Sigmoid colon (tissue), 6 donors: ENCODE measurements at regions not wholly inside any gene's neighbourhood (a gene's known extent, or its start where the extent isn't known, plus 50 kb on each side); places are given as distances from the start of the nearest gene placed in this dataset.
A peak's percentile ranks its signal among the peaks of the same experiment; 100 is the strongest.
"Not testable (repeated sequence)": the region's sequence is repeated elsewhere in the genome, so short reads cannot be mapped to it uniquely, and the experiment has no call there.

Experiments
- DNase-seq: peaks from one replicate; pipeline ENCODE4 v3.0.0-alpha.2; 2019
- H3K27ac ChIP-seq, 4 donors: fragments of 200-600 bp; sonication (generic); one replicate each; pipeline ENCODE4 v1.5.1; 2016 to 2019; ENCODE audit warnings: mild to moderate bottlenecking in 1 of 4
- H3K27me3 ChIP-seq, 3 donors: fragments of 200-600 bp; sonication (generic); one replicate each; pipeline ENCODE4 v1.5.1; 2019; ENCODE audit warnings: mild to moderate bottlenecking in 1 of 3
- H3K36me3 ChIP-seq, 4 donors: fragments of 200-600 bp; sonication (generic); one replicate each; pipeline ENCODE4 v1.5.1; 2016 to 2019
- H3K4me1 ChIP-seq, 4 donors: fragments of 200-600 bp; sonication (generic); one replicate each; pipeline ENCODE4 v1.5.1; 2017 to 2019
- H3K4me3 ChIP-seq, 4 donors: fragments of 200-600 bp; sonication (generic); one replicate each; pipeline ENCODE4 v1.5.1; 2017 to 2019; ENCODE audit warnings: mild to moderate bottlenecking in 2 of 4, moderate library complexity in 1 of 4
- H3K9me3 ChIP-seq, 4 donors: fragments of 200-600 bp in 3 of 4; sonication (generic) in 3 of 4; one replicate each; pipeline versions ENCODE4 v1.5.1 to v1.6.1; 2013 to 2019
- EP300 ChIP-seq, 4 donors: sonication (generic); formaldehyde crosslinking; IDR thresholded peaks; one replicate each; pipeline ENCODE4 v1.6.1; 2017; ENCODE audit warnings: antibody characterized with exemption in 4 of 4
- POLR2A ChIP-seq, 2 donors: fragments of 450-650 bp; IDR thresholded peaks; one replicate each; pipeline ENCODE4 v1.6.1; 2016; ENCODE audit warnings: antibody characterized with exemption in 2 of 2, mild to moderate bottlenecking in 2 of 2, moderate library complexity in 2 of 2
- POLR2AphosphoS5 ChIP-seq, 4 donors: sonication (generic); formaldehyde crosslinking; IDR thresholded peaks; one replicate each; pipeline ENCODE4 v1.6.1; 2017; ENCODE audit warnings: antibody characterized with exemption in 4 of 4
- WGBS, 2 donors: extraction: QIAGEN DNeasy Blood & Tissue Kit; methylation state at CpG; one replicate each; pipeline ENCODE4 v1.1.7; 2013; 5-methylcytosine and 5-hydroxymethylcytosine counted together
- intact Hi-C: fragments of 100-400 bp; cut with DNase I; formaldehyde crosslinking; loops from one replicate; pipeline ENCODE4 v1.15.1; 2023
- TF ChIP-seq, protein P1 (sequence below), 4 experiments: fragments of 450-650 bp in 3 of 4; fragments of 200-600 bp in 1 of 4; IDR thresholded peaks; one replicate each; pipeline ENCODE4 v1.5.1; 2016 to 2019; ENCODE audit warnings: antibody characterized with exemption in 4 of 4, mild to moderate bottlenecking in 3 of 4, moderate library complexity in 2 of 4
- donor health status: healthy with polysubstance abuse.
- donor health status: healthy.

DNA sequence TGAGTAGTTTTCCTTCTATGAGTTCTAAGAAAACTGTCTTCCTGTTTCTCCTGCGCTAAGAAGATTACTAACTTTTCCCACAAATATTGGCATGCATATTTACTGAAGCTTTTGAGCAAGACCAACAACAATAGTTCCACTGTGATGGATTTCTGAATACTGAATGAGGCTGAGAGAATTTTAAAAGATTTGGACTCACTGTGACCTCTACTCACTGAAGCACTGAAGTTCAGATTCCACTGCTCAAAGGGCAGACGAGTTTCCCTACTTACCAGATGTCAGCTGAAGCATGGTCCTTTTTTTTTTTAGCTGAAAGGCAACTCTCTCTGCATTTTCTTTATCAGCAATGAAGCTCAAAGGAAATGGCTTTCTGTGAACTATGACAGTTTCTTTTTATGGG is 718.5 kb downstream of the RFPL4B start:
- intact Hi-C loops = no loop called here
- TF ChIP-seq EP300 (IDR thresholded peaks at IDR 0.05) (no peak), POLR2A (IDR thresholded peaks at IDR 0.05) (no peak), POLR2AphosphoS5 (IDR thresholded peaks at IDR 0.05) (no peak)
- TF ChIP-seq, protein P1, sequence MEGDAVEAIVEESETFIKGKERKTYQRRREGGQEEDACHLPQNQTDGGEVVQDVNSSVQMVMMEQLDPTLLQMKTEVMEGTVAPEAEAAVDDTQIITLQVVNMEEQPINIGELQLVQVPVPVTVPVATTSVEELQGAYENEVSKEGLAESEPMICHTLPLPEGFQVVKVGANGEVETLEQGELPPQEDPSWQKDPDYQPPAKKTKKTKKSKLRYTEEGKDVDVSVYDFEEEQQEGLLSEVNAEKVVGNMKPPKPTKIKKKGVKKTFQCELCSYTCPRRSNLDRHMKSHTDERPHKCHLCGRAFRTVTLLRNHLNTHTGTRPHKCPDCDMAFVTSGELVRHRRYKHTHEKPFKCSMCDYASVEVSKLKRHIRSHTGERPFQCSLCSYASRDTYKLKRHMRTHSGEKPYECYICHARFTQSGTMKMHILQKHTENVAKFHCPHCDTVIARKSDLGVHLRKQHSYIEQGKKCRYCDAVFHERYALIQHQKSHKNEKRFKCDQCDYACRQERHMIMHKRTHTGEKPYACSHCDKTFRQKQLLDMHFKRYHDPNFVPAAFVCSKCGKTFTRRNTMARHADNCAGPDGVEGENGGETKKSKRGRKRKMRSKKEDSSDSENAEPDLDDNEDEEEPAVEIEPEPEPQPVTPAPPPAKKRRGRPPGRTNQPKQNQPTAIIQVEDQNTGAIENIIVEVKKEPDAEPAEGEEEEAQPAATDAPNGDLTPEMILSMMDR (IDR thresholded peaks at IDR 0.05) = no peak
- DNase-seq = no peak
- no peaks in the 10 kb centered on the region for H3K4me1 ChIP-seq
- no peaks in the 10 kb centered on the region for H3K9me3 ChIP-seq
- H3K36me3 ChIP-seq = no peaks in the 10 kb centered on the region
- 46 to 51% methylated on average over 2 of the region's 2 CpGs for WGBS, 2 donors
- H3K27me3 ChIP-seq = no peaks in the 10 kb centered on the region
- H3K4me3 ChIP-seq = no peak overlapping the region
- peak overlapping the region in 1 of 4 donors; percentile 3 for H3K27ac ChIP-seq

DNA sequence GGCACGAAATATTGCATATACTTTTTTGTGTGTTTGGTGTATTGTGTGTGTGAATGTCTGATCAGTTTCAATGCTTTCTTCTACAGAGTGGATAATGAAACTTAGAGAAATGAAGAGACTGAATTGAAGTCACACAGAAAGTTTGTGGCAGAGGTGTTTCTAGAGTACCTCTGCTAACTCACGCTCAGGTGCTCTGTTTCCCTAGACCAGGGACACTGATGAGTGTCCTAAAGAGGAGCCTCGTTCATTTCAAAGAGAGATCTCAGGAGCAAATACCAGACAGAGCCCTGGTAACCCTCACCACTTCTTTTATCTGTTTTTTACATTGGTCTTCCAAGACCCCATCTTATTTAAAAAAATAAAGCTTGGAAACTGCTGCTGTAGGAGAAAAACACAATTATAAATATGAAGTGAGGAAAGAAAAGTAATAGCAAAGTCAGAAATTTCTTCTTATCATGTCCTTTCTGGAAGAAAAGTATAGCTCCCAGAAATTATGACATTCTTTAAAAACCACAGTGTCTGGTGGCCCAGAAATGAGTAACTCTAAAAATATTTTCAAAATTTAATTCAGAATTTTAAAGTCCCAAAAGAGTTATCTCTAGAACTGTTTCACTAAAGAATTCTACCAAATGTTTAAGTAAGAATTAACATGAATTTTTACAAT is 720.6 kb downstream of the RFPL4B start:
- 91 to 93% methylated on average over 3 of the region's 3 CpGs for WGBS, 2 donors
- DNase-seq = no peak
- Histone ChIP-seq H3K4me1 (no peaks in the 10 kb centered on the region), H3K27me3 (no peaks in the 10 kb centered on the region), H3K27ac (peak overlapping the region in 2 of 4 donors; percentile 17 to 40), H3K36me3 (no peaks in the 10 kb centered on the region), H3K4me3 (no peak overlapping the region), H3K9me3 (no peaks in the 10 kb centered on the region)
- TF ChIP-seq POLR2A (IDR thresholded peaks at IDR 0.05) (no peak), EP300 (IDR thresholded peaks at IDR 0.05) (no peak), POLR2AphosphoS5 (IDR thresholded peaks at IDR 0.05) (no peak)
- TF ChIP-seq, protein P1 (IDR thresholded peaks at IDR 0.05) = no peak
- intact Hi-C loops = no loop called here

DNA sequence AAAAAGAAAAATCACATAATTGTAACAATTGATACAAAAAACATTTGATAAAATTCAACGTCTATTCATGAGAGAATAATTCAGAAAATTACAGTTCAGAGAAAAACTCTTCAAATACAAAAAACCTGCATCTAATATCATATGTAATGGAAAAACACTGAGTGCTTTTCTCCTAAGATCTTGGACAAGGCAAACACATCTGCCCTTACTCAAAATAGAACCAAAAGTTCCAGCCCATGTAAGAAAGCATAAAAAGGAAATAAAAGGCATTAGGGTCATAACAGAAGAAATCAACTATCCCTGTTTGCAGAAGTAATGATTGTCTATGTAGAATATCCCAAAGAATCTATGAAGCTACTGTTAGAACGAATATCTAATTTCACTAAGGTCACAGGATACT is 721.4 kb downstream of the RFPL4B start:
- TF ChIP-seq EP300 (IDR thresholded peaks at IDR 0.05) (no peak), POLR2A (IDR thresholded peaks at IDR 0.05) (no peak), POLR2AphosphoS5 (IDR thresholded peaks at IDR 0.05) (no peak)
- TF ChIP-seq, protein P1 (IDR thresholded peaks at IDR 0.05) = no peak
- Histone ChIP-seq H3K36me3 (no peaks in the 10 kb centered on the region), H3K4me1 (no peaks in the 10 kb centered on the region), H3K4me3 (no peak overlapping the region), H3K27ac (peak overlapping the region in 2 of 4 donors; percentile 17 to 40), H3K9me3 (no peaks in the 10 kb centered on the region), H3K27me3 (no peaks in the 10 kb centered on the region)
- intact Hi-C loops = no loop called here
- DNase-seq = no peak
- 83 to 84% methylated on average over 2 of the region's 2 CpGs for WGBS, 2 donors

DNA sequence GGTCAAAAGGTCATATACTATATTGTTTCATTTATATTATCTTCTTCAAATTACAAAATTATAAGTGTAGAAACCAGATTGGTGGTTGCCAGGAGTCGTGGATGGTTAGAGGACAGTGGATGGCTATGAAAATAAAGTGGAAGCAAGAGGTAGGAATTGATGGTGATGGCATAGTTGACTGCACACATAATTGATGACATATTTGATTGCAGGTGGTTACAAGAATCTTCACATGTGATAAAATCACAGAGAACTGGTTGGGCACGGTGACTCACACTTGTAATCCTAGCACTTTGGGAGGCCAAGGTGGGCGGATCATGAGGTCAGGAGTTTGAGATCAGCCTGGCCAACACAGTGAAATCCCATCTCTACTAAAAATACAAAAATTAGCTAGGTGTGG is 723.6 kb downstream of the RFPL4B start:
- 93 to 95% methylated on average over 3 of the region's 3 CpGs for WGBS, 2 donors
- H3K4me1 ChIP-seq, H3K27ac ChIP-seq, H3K36me3 ChIP-seq, H3K9me3 ChIP-seq, intact Hi-C loops, H3K27me3 ChIP-seq, H3K4me3 ChIP-seq, DNase-seq: not testable (repeated sequence)

DNA sequence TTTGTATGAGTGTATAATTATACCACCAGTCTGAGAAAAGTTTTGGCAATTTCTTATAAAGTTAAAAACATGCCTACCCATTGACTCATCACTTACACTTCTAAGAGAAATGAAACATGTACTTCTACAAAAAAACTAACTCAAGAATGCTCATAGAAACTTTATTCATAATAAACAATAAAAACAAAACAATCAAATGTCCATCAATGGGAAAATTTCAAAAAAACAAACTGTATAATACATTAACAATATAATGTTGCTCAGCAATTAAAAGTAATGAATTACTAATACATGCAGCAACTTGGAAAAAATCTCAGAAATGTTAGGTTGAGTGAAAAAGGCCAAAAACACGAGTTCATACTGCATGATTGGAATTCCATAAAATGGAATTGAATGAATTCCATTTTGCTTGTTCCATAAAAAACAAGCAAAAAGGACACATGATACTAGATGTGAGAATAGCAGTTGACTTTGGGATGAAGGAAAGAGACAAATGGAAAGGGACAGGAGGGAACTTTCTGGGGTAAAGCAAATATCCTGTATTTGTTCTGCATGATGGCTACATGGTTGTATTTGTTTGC is 726.6 kb downstream of the RFPL4B start:
- Histone ChIP-seq H3K4me1 (no peaks in the 10 kb centered on the region), H3K27me3 (no peaks in the 10 kb centered on the region), H3K27ac (no peak overlapping the region), H3K9me3 (no peaks in the 10 kb centered on the region), H3K4me3 (no peak overlapping the region), H3K36me3 (no peaks in the 10 kb centered on the region)
- 69 to 75% methylated on average over 1 of the region's 1 CpG for WGBS, 2 donors
- TF ChIP-seq EP300 (IDR thresholded peaks at IDR 0.05) (no peak), POLR2AphosphoS5 (IDR thresholded peaks at IDR 0.05) (no peak), POLR2A (IDR thresholded peaks at IDR 0.05) (no peak)
- TF ChIP-seq, protein P1 (IDR thresholded peaks at IDR 0.05) = no peak
- intact Hi-C loops = no loop called here
- no peak for DNase-seq
